ENCODE measurements at regions not wholly inside any gene's neighbourhood (a gene's known extent, or its start where the extent isn't known, plus 50 kb on each side); places are given as distances from the start of the nearest gene placed in this dataset.
"Not testable (repeated sequence)": the region's sequence is repeated elsewhere in the genome, so short reads cannot be mapped to it uniquely, and the experiment has no call there.

- DNase-seq: no peak
- no peak for ATAC-seq
- no peak overlapping the region for H3K27ac ChIP-seq
- no peak overlapping the region for H3K4me3 ChIP-seq
- no peaks in the 10 kb centered on the region for H3K9me3 ChIP-seq
- 79% methylated on average over 4 of the region's 4 CpGs for WGBS (ENCODE audit: insufficient coverage, low coverage, low lambda C conversion rate, missing lambda C conversion rate)
- no peak for TF ChIP-seq CTCF (IDR thresholded peaks at IDR 0.05)
- no peak for TF ChIP-seq POLR2A (IDR thresholded peaks at IDR 0.05)
- no peaks in the 10 kb centered on the region for H3K27me3 ChIP-seq
- intact Hi-C loops (cut with DNase I): no loop called here
- no peaks in the 10 kb centered on the region for H3K4me1 ChIP-seq
- H3K36me3 ChIP-seq: no peaks in the 10 kb centered on the region
Measured at GRCh38 chr6:11378639-11379038, 146.2 kb upstream of the NEDD9 start.

GRCh38 chr6:11374036-11375010 is 141.9 kb upstream of the NEDD9 start:
- H3K27ac ChIP-seq: no peak overlapping the region
- H3K36me3 ChIP-seq: no peaks in the 10 kb centered on the region
- intact Hi-C loops (cut with DNase I): no loop called here
- no peaks in the 10 kb centered on the region for H3K27me3 ChIP-seq
- WGBS (ENCODE audit: insufficient coverage, low coverage, low lambda C conversion rate, missing lambda C conversion rate): 67% methylated on average over 4 of the region's 4 CpGs
- TF ChIP-seq POLR2A (IDR thresholded peaks at IDR 0.05) (no peak), CTCF (IDR thresholded peaks at IDR 0.05) (no peak)
- no peaks in the 10 kb centered on the region for H3K9me3 ChIP-seq
- peak; percentile 56 to 78 (median 66) for ATAC-seq
- no peaks in the 10 kb centered on the region for H3K4me1 ChIP-seq
- H3K4me3 ChIP-seq: no peak overlapping the region
- no peak for DNase-seq

- ATAC-seq: no peak
- H3K4me1 ChIP-seq: peaks cover 0 to 6% (median under 1%) of the 10 kb centered on the region in 4 donors
- H3K36me3 ChIP-seq: no peaks in the 10 kb centered on the region
- H3K27me3 ChIP-seq: no peaks in the 10 kb centered on the region
- no peaks in the 10 kb centered on the region for H3K9me3 ChIP-seq
- H3K27ac ChIP-seq: no peak overlapping the region
- H3K4me3 ChIP-seq: no peak overlapping the region
- no peak for TF ChIP-seq CTCF (IDR thresholded peaks at IDR 0.05)
- no peak for TF ChIP-seq POLR2A (IDR thresholded peaks at IDR 0.05)
- intact Hi-C loops (cut with DNase I): no loop called here
- 89% methylated on average over 1 of the region's 1 CpG for WGBS (ENCODE audit: insufficient coverage, low coverage, low lambda C conversion rate, missing lambda C conversion rate)
- DNase-seq: no peak
Measured at GRCh38 chr6:11373208-11373607, 140.7 kb upstream of the NEDD9 start.

- H3K4me3 ChIP-seq; H3K36me3 ChIP-seq; intact Hi-C loops (cut with DNase I); H3K27me3 ChIP-seq; H3K9me3 ChIP-seq; ATAC-seq; H3K27ac ChIP-seq; DNase-seq: not testable (repeated sequence)
- peaks cover 0 to 13% (median 5%) of the 10 kb centered on the region in 4 donors for H3K4me1 ChIP-seq
Measured at GRCh38 chr6:11372186-11372790, 139.8 kb upstream of the NEDD9 start.
